ENCODE measurements at regions not wholly inside any gene's neighbourhood (a gene's known extent, or its start where the extent isn't known, plus 50 kb on each side); places are given as distances from the start of the nearest gene placed in this dataset.
"Not testable (repeated sequence)": the region's sequence is repeated elsewhere in the genome, so short reads cannot be mapped to it uniquely, and the experiment has no call there.

- no peak for DNase-seq (ENCODE audit: low read depth in 3 of 3)
Measured at GRCh38 chr11:45409587-45409986, 123.4 kb upstream of the SYT13 start.

- no peak for DNase-seq (ENCODE audit: low read depth in 3 of 3)
Measured at GRCh38 chr11:45407226-45407625, 121.1 kb upstream of the SYT13 start.

GRCh38 chr11:45405916-45406670, 120.0 kb upstream of the SYT13 start:
- no peak for DNase-seq (ENCODE audit: low read depth in 3 of 3)

GRCh38 chr11:45403521-45403920, 117.4 kb upstream of the SYT13 start:
- DNase-seq (ENCODE audit: low read depth in 3 of 3), result not testable (repeated sequence)

GRCh38 chr11:45402049-45402630, 116.0 kb upstream of the SYT13 start:
- DNase-seq (ENCODE audit: low read depth in 3 of 3), result no peak

GRCh38 chr11:45400591-45400990, 114.5 kb upstream of the SYT13 start:
- no peak for DNase-seq (ENCODE audit: low read depth in 3 of 3)

- DNase-seq (ENCODE audit: low read depth in 3 of 3), result no peak
Measured at GRCh38 chr11:45399166-45399565, 113.0 kb upstream of the SYT13 start.

- DNase-seq (ENCODE audit: low read depth in 3 of 3), result no peak
Measured at GRCh38 chr11:45398325-45398724, 112.2 kb upstream of the SYT13 start.

- no peak for DNase-seq (ENCODE audit: low read depth in 3 of 3)
Measured at GRCh38 chr11:45396394-45396793, 110.3 kb upstream of the SYT13 start.

- DNase-seq (ENCODE audit: low read depth in 3 of 3), result no peak
Measured at GRCh38 chr11:45395947-45396346, 109.8 kb upstream of the SYT13 start.

GRCh38 chr11:45395421-45395820, 109.3 kb upstream of the SYT13 start:
- no peak for DNase-seq (ENCODE audit: low read depth in 3 of 3)

GRCh38 chr11:45394294-45395085, 108.3 kb upstream of the SYT13 start:
- no peak for DNase-seq (ENCODE audit: low read depth in 3 of 3)

GRCh38 chr11:45393826-45394225, 107.7 kb upstream of the SYT13 start:
- DNase-seq (ENCODE audit: low read depth in 3 of 3), result no peak

GRCh38 chr11:45393334-45393733, 107.2 kb upstream of the SYT13 start:
- DNase-seq (ENCODE audit: low read depth in 3 of 3), result no peak

- no peak for DNase-seq (ENCODE audit: low read depth in 3 of 3)
Measured at GRCh38 chr11:45392591-45393091, 106.5 kb upstream of the SYT13 start.

GRCh38 chr11:45392154-45392553, 106.0 kb upstream of the SYT13 start:
- no peak for DNase-seq (ENCODE audit: low read depth in 3 of 3)

GRCh38 chr11:45391168-45391850, 105.2 kb upstream of the SYT13 start:
- DNase-seq (ENCODE audit: low read depth in 3 of 3), result no peak

GRCh38 chr11:45390407-45390806, 104.3 kb upstream of the SYT13 start:
- DNase-seq (ENCODE audit: low read depth in 3 of 3), result no peak

GRCh38 chr11:45388472-45388871, 102.3 kb upstream of the SYT13 start:
- no peak for DNase-seq (ENCODE audit: low read depth in 3 of 3)

- not testable (repeated sequence) for DNase-seq (ENCODE audit: low read depth in 3 of 3)
Measured at GRCh38 chr11:45387885-45388284, 101.7 kb upstream of the SYT13 start.

- DNase-seq (ENCODE audit: low read depth in 3 of 3), result no peak
Measured at GRCh38 chr11:45386972-45387371, 100.8 kb upstream of the SYT13 start.

- no peak for DNase-seq (ENCODE audit: low read depth in 3 of 3)
Measured at GRCh38 chr11:45385844-45386243, 99.7 kb upstream of the SYT13 start.

All from stimulated activated CD4-positive, alpha-beta T cell treated with anti-CD3 and anti-CD28 coated beads, TNF-alpha, amount 100 ng/mL, for 24 hours (primary cell).